Loucy (cell line): ENCODE measurements at regions not wholly inside any gene's neighbourhood (a gene's known extent, or its start where the extent isn't known, plus 50 kb on each side); places are given as distances from the start of the nearest gene placed in this dataset.

Experiments
- H2AFZ ChIP-seq: fragments of 200-600 bp; sonication (generic); 2 replicates; pipeline ENCODE4 v1.6.0; 2016; ENCODE audit warnings: antibody characterized with exemption, mild to moderate bottlenecking, low read length, moderate library complexity
- H3F3A ChIP-seq: fragments of 200-600 bp; 2 replicates; pipeline ENCODE4 v1.6.0; 2016; ENCODE audit warnings: antibody characterized with exemption, low read depth, mild to moderate bottlenecking
- H3K27me3 ChIP-seq: fragments of 200-600 bp; sonication (generic); 2 replicates; pipeline ENCODE4 v1.6.1; 2014; ENCODE audit warnings: low read length, mild to moderate bottlenecking; ENCODE audit not compliant: insufficient read depth, poor library complexity, severe bottlenecking
- H3K36me3 ChIP-seq: fragments of 200-600 bp; sonication (generic); 2 replicates; pipeline ENCODE4 v1.6.1; 2016; ENCODE audit warnings: low read length; ENCODE audit not compliant: insufficient read depth
- H3K4me1 ChIP-seq: fragments of 200-600 bp; sonication (generic); 2 replicates; pipeline ENCODE4 v1.5.1; 2014; ENCODE audit warnings: low read length, mild to moderate bottlenecking; ENCODE audit not compliant: insufficient read depth, poor library complexity, severe bottlenecking
- H3K4me2 ChIP-seq: fragments of 200-600 bp; sonication (generic); 2 replicates; pipeline ENCODE4 v1.6.0; 2014; ENCODE audit warnings: antibody characterized with exemption, low read length, low read depth, mild to moderate bottlenecking; ENCODE audit not compliant: poor library complexity, severe bottlenecking
- H3K4me3 ChIP-seq: fragments of 200-600 bp; sonication (generic); 2 replicates; pipeline ENCODE4 v1.5.1; 2014; ENCODE audit warnings: low read length, mild to moderate bottlenecking, mixed read lengths; ENCODE audit not compliant: poor library complexity, severe bottlenecking
- H3K79me2 ChIP-seq: fragments of 200-600 bp; sonication (generic); 2 replicates; pipeline ENCODE4 v1.6.1; 2014; ENCODE audit warnings: low read length; ENCODE audit not compliant: insufficient read depth
- H3K9ac ChIP-seq: fragments of 200-600 bp; sonication (generic); 2 replicates; pipeline ENCODE4 v1.6.0; 2014; ENCODE audit warnings: mild to moderate bottlenecking, low read depth, low read length, moderate library complexity; ENCODE audit not compliant: poor library complexity, severe bottlenecking
- H3K9me2 ChIP-seq: fragments of 200-600 bp; sonication (generic); replicated peaks from 2 replicates; pipeline ENCODE4 v1.6.1; 2016; ENCODE audit warnings: low read depth, low read length, mixed read lengths
- H3K9me3 ChIP-seq: fragments of 200-600 bp; sonication (generic); 2 replicates; pipeline ENCODE4 v1.6.1; 2014; ENCODE audit warnings: mild to moderate bottlenecking, antibody characterized with exemption, low read length, low read depth; ENCODE audit not compliant: insufficient read depth
- H4K20me1 ChIP-seq: fragments of 200-600 bp; sonication (generic); 2 replicates; pipeline ENCODE4 v1.6.0; 2014; ENCODE audit warnings: antibody characterized with exemption, low read length, mild to moderate bottlenecking; ENCODE audit not compliant: insufficient read depth, poor library complexity, severe bottlenecking
- CTCF ChIP-seq: fragments of 200-600 bp; sonication (generic); conservative IDR thresholded peaks from 2 replicates; pipeline ENCODE4 v1.5.1; 2014; ENCODE audit warnings: mild to moderate bottlenecking, antibody characterized with exemption, low read length
- EZH2phosphoT487 ChIP-seq: fragments of 200-600 bp; IDR thresholded peaks from 2 replicates; pipeline ENCODE4 v1.6.1; 2018; ENCODE audit warnings: antibody characterized with exemption, mild to moderate bottlenecking, moderate library complexity, borderline replicate concordance

- Histone ChIP-seq H3K36me3 (no peaks in the 10 kb centered on the region), H3K9ac (no peak overlapping the region), H3K79me2 (peaks cover 19% of the 10 kb centered on the region), H3K27me3 (no peaks in the 10 kb centered on the region), H3K9me3 (no peaks in the 10 kb centered on the region), H3K4me2 (no peak overlapping the region), H3K9me2 (no peaks in the 10 kb centered on the region), H3K4me1 (no peaks in the 10 kb centered on the region), H2AFZ (no peak overlapping the region), H3K4me3 (no peak overlapping the region), H3F3A (no peaks in the 10 kb centered on the region), H4K20me1 (peaks cover 4% of the 10 kb centered on the region)
- TF ChIP-seq CTCF, result no peak
These were observed 91.5 kb downstream of the SIPA1L2 start for GRCh38 chr1:232538224-232538942.

GRCh38 chr1:232534552-232535517 is 95.1 kb downstream of the SIPA1L2 start:
- Histone ChIP-seq H3F3A (no peaks in the 10 kb centered on the region), H3K9me3 (no peaks in the 10 kb centered on the region), H3K79me2 (no peaks in the 10 kb centered on the region), H4K20me1 (peaks cover 4% of the 10 kb centered on the region), H3K4me3 (no peak overlapping the region), H3K27me3 (no peaks in the 10 kb centered on the region), H3K4me2 (no peak overlapping the region), H3K9me2 (no peaks in the 10 kb centered on the region), H3K9ac (no peak overlapping the region), H3K36me3 (peaks cover 3% of the 10 kb centered on the region; the same call in 1 of the 2 replicates), H3K4me1 (no peaks in the 10 kb centered on the region), H2AFZ (no peak overlapping the region)
- TF ChIP-seq EZH2phosphoT487 (no peak), CTCF (no peak)

- Histone ChIP-seq H3K27me3 (no peaks in the 10 kb centered on the region), H4K20me1 (no peaks in the 10 kb centered on the region), H2AFZ (no peak overlapping the region), H3F3A (no peaks in the 10 kb centered on the region), H3K9me2 (no peaks in the 10 kb centered on the region), H3K4me2 (no peak overlapping the region), H3K4me3 (no peak overlapping the region), H3K9me3 (no peaks in the 10 kb centered on the region), H3K9ac (no peak overlapping the region), H3K79me2 (0 out of 2 replicates have a peak, but pooled peaks cover 3% of the 10 kb centered on the region), H3K36me3 (peaks cover 3% of the 10 kb centered on the region; the same call in 1 of the 2 replicates), H3K4me1 (peaks cover 6% of the 10 kb centered on the region)
- no peak for TF ChIP-seq EZH2phosphoT487
- no peak for TF ChIP-seq CTCF
These were observed 96.6 kb downstream of the SIPA1L2 start for GRCh38 chr1:232533328-232533727.
